Smooth muscle cell (in vitro differentiated cells): ENCODE measurements at regions not wholly inside any gene's neighbourhood (a gene's known extent, or its start where the extent isn't known, plus 50 kb on each side); places are given as distances from the start of the nearest gene placed in this dataset. TPM values are rescaled to one million over a fixed set of nuclear protein-coding genes. Genes with fewer than 3 reads are reported as not detected.

ENCODE experiments used
- DNase-seq: peaks from one replicate; lab custom pipeline; 2025; ENCODE audit not compliant: unreplicated experiment; lab: John Stamatoyannopoulos, UW
- H2AFZ ChIP-seq: fragments of 200-600 bp; sonication (generic); 2 replicates; pipeline ENCODE4 v1.6.0; 2016; ENCODE audit warnings: antibody characterized with exemption, low read depth, mild to moderate bottlenecking
- H3F3A ChIP-seq: fragments of 200-600 bp; sonication (generic); 2 replicates; pipeline ENCODE4 v1.6.0; 2017; ENCODE audit warnings: antibody characterized with exemption, low read depth
- H3K27ac ChIP-seq: fragments of 200-600 bp; sonication (generic); 2 replicates; pipeline ENCODE4 v1.5.1; 2016; ENCODE audit warnings: low read depth, mild to moderate bottlenecking
- H3K27me3 ChIP-seq: fragments of 200-600 bp; sonication (generic); 2 replicates; pipeline ENCODE4 v1.6.1; 2016; ENCODE audit warnings: low read depth, mild to moderate bottlenecking
- H3K36me3 ChIP-seq: fragments of 200-600 bp; sonication (generic); 2 replicates; pipeline ENCODE4 v1.5.1; 2016; ENCODE audit warnings: low read depth
- H3K4me1 ChIP-seq: fragments of 200-600 bp; sonication (generic); 2 replicates; pipeline ENCODE4 v1.5.1; 2016; ENCODE audit warnings: low read depth
- H3K4me2 ChIP-seq: fragments of 200-600 bp; sonication (generic); 2 replicates; pipeline ENCODE4 v1.6.0; 2016; ENCODE audit warnings: mild to moderate bottlenecking
- H3K4me3 ChIP-seq: fragments of 200-600 bp; sonication (generic); 2 replicates; pipeline ENCODE4 v1.5.1; 2016; ENCODE audit warnings: mild to moderate bottlenecking
- H3K79me2 ChIP-seq: fragments of 200-600 bp; sonication (generic); 2 replicates; pipeline ENCODE4 v1.6.0; 2016; ENCODE audit warnings: low read depth, mild to moderate bottlenecking
- H3K9ac ChIP-seq: fragments of 200-600 bp; sonication (generic); 2 replicates; pipeline ENCODE4 v1.6.0; 2016; ENCODE audit warnings: low read depth
- H3K9me3 ChIP-seq: fragments of 200-600 bp; sonication (generic); replicated peaks from 2 replicates; pipeline ENCODE4 v1.5.1; 2016; ENCODE audit warnings: low read depth
- H4K20me1 ChIP-seq: fragments of 200-600 bp; sonication (generic); 2 replicates; pipeline ENCODE4 v1.6.0; 2016; ENCODE audit warnings: low read depth
- CTCF ChIP-seq: fragments of 200-600 bp; sonication (generic); IDR thresholded peaks from 2 replicates; pipeline ENCODE4 v1.5.1; 2017; ENCODE audit warnings: borderline replicate concordance, mild to moderate bottlenecking, antibody characterized with exemption; ENCODE audit not compliant: insufficient read depth, poor library complexity, severe bottlenecking
- WGBS: methylation state at CpG from one replicate; pipeline ENCODE4 v1.1.7; 2016; ENCODE audit warnings: low lambda C conversion rate; 5-methylcytosine and 5-hydroxymethylcytosine counted together
- microRNA-seq: library from miRNA; unstranded; fragments of <30 nt; microRNA quantifications from one replicate; pipeline ENCODE4, GENCODE V29; 2016; ENCODE audit warnings: borderline number of aligned reads
- small RNA-seq: library from RNA; depleted of rRNA; stranded (forward); fragments of <200 nt; gene quantifications from one replicate; pipeline ENCODE3, GENCODE V24; 2014

DNA sequence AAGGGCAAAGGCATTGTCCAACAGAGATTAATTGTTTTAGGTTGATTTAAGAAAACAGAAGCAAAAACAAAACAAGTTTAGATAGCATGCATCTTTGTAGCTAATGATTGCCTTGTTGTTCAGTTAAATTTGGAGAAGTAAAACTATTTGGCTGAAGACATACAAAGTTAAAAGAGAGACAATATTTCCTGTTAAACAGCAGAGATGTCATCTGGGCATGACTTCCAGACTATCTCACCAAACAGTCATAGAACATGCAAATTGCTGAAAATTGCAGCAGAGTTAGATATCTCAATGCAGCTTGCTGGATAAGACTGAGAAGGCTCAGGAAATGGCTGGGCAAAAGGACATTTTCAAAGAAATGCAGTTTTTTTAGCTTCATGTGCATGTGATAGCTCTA is 57.5 kb upstream of the PDGFD start:
- DNase-seq: no peak
- Histone ChIP-seq H3K4me2 (no peak overlapping the region), H3K36me3 (no peaks in the 10 kb centered on the region), H3K4me1 (no peaks in the 10 kb centered on the region), H3K79me2 (no peaks in the 10 kb centered on the region), H2AFZ (no peak overlapping the region), H3F3A (no peaks in the 10 kb centered on the region), H3K27ac (no peak overlapping the region), H3K4me3 (no peak overlapping the region), H4K20me1 (no peaks in the 10 kb centered on the region), H3K27me3 (no peaks in the 10 kb centered on the region), H3K9ac (no peak overlapping the region), H3K9me3 (no peaks in the 10 kb centered on the region)
- TF ChIP-seq CTCF: no peak

DNA sequence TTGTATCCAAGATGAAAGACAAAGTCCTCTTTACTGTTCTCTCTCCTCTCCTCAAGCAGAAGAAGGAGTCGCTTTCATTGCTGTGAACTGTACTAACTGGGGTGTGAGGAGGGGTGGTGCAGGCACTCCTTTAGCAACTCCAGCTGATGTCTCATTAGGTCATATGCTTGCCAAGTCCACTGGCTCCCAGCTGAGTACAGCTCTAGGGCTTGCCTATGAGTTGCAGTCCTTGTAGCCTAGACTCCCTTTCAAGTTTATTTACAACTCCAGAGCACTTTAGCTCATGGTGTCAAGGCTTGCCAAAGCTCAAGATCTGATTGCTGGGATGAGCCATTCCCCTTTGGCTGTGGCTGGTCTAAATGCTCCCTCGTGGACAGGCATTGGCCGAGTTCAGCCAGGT is 55.1 kb upstream of the PDGFD start:
- Histone ChIP-seq H3K79me2 (no peaks in the 10 kb centered on the region), H3F3A (no peaks in the 10 kb centered on the region), H3K27me3 (no peaks in the 10 kb centered on the region), H3K9me3 (no peaks in the 10 kb centered on the region), H3K36me3 (no peaks in the 10 kb centered on the region), H3K9ac (no peak overlapping the region), H3K4me1 (no peaks in the 10 kb centered on the region), H3K27ac (no peak overlapping the region), H4K20me1 (no peaks in the 10 kb centered on the region), H3K4me3 (no peak overlapping the region), H3K4me2 (no peak overlapping the region), H2AFZ (no peak overlapping the region)
- no peak for DNase-seq
- WGBS: 94% methylated on average over 3 of the region's 3 CpGs
- TF ChIP-seq CTCF: no peak

GRCh38 chr11:104214517-104214916 is 50.6 kb upstream of the PDGFD start:
- H3K27ac ChIP-seq: no peak overlapping the region
- H3K9ac ChIP-seq: no peak overlapping the region
- no peak overlapping the region for H2AFZ ChIP-seq

More at GRCh38 chr11:104214517-104214916, 50.6 kb upstream of the PDGFD start:
- no peak for TF ChIP-seq CTCF
- no peak overlapping the region for H3K4me2 ChIP-seq
- H3K4me3 ChIP-seq: no peak overlapping the region
- no peaks in the 10 kb centered on the region for H3F3A ChIP-seq
- no peaks in the 10 kb centered on the region for H3K36me3 ChIP-seq
- H4K20me1 ChIP-seq: no peaks in the 10 kb centered on the region
- no peaks in the 10 kb centered on the region for H3K4me1 ChIP-seq
- H3K79me2 ChIP-seq: no peaks in the 10 kb centered on the region
- no peaks in the 10 kb centered on the region for H3K27me3 ChIP-seq
- WGBS: 82% methylated on average over 3 of the region's 3 CpGs
- DNase-seq: no peak
- H3K9me3 ChIP-seq: no peaks in the 10 kb centered on the region

Small RNAs in the stretch of these regions (microRNA-seq; reads per million reads assigned to microRNA genes)
- gene MIR7641-1: not detected

Small RNAs in the stretch of these regions (small RNA-seq; reads per million reads assigned to genes)
- gene AP001485.1: not detected
- not detected for gene MIR7641-1
